HG03159 (cell line): ENCODE measurements at regions not wholly inside any gene's neighbourhood (a gene's known extent, or its start where the extent isn't known, plus 50 kb on each side); places are given as distances from the start of the nearest gene placed in this dataset.

Experiments
- ATAC-seq: cut with Tn5 transposase; IDR thresholded peaks from one replicate; pipeline ENCODE4 v1.9.1; 2021; ENCODE audit warnings: mild to moderate bottlenecking, moderate library complexity; ENCODE audit not compliant: unreplicated experiment

- no peak for ATAC-seq
These were observed 267.3 kb downstream of the MAP2K4 start for GRCh38 chr17:12287953-12288352.

- no peak for ATAC-seq
These were observed 269.5 kb downstream of the MAP2K4 start for GRCh38 chr17:12290207-12290606.

- no peak for ATAC-seq
These were observed 275.5 kb downstream of the MAP2K4 start for GRCh38 chr17:12296209-12296625.

- no peak for ATAC-seq
These were observed 280.9 kb downstream of the MAP2K4 start for GRCh38 chr17:12301551-12301950.

- no peak for ATAC-seq
These were observed 282.0 kb downstream of the MAP2K4 start for GRCh38 chr17:12302711-12303110.

GRCh38 chr17:12310811-12311210 is 290.1 kb downstream of the MAP2K4 start:
- no peak for ATAC-seq

GRCh38 chr17:12312692-12313091 is 292.0 kb downstream of the MAP2K4 start:
- ATAC-seq = no peak

GRCh38 chr17:12313786-12314185 is 293.1 kb downstream of the MAP2K4 start:
- ATAC-seq = no peak

- ATAC-seq = no peak
These were observed 295.3 kb downstream of the MAP2K4 start for GRCh38 chr17:12316021-12316420.

- no peak for ATAC-seq
These were observed 298.0 kb downstream of the MAP2K4 start for GRCh38 chr17:12318571-12319266.

- ATAC-seq = no peak
These were observed 299.6 kb downstream of the MAP2K4 start for GRCh38 chr17:12320286-12320685.

GRCh38 chr17:12328204-12328603 is 307.5 kb downstream of the MAP2K4 start:
- ATAC-seq = no peak

- no peak for ATAC-seq
These were observed 309.8 kb downstream of the MAP2K4 start for GRCh38 chr17:12330456-12330855.

GRCh38 chr17:12341328-12341727 is 320.7 kb downstream of the MAP2K4 start:
- ATAC-seq = no peak

GRCh38 chr17:12342161-12342560 is 321.5 kb downstream of the MAP2K4 start:
- ATAC-seq = no peak

GRCh38 chr17:12342609-12343435 is 322.1 kb downstream of the MAP2K4 start:
- peak; percentile 57 for ATAC-seq

GRCh38 chr17:12348476-12348875 is 317.2 kb upstream of the MYOCD start:
- no peak for ATAC-seq

- no peak for ATAC-seq
These were observed 316.4 kb upstream of the MYOCD start for GRCh38 chr17:12349297-12349696.

- ATAC-seq = no peak
These were observed 313.6 kb upstream of the MYOCD start for GRCh38 chr17:12352127-12352526.

GRCh38 chr17:12357600-12357999 is 308.1 kb upstream of the MYOCD start:
- ATAC-seq = no peak

- ATAC-seq = no peak
These were observed 307.2 kb upstream of the MYOCD start for GRCh38 chr17:12358477-12358876.

GRCh38 chr17:12362853-12363455 is 302.7 kb upstream of the MYOCD start:
- ATAC-seq = no peak
